LNCaP clone FGC (cell line): ENCODE measurements at regions not wholly inside any gene's neighbourhood (a gene's known extent, or its start where the extent isn't known, plus 50 kb on each side); places are given as distances from the start of the nearest gene placed in this dataset.

ENCODE experiments used
- DNase-seq: peaks from one replicate; pipeline ENCODE4 v3.0.0-alpha.2; 2011; ENCODE audit warnings: low read depth
- H3K4me3 ChIP-seq: 2 replicates; pipeline ENCODE4 v1.5.1; 2011; ENCODE audit warnings: mild to moderate bottlenecking, low read depth, low read length, control low read depth
- CTCF ChIP-seq: IDR thresholded peaks from 2 replicates; pipeline ENCODE4 v1.5.1; 2012; ENCODE audit warnings: mild to moderate bottlenecking; ENCODE audit not compliant: control insufficient read depth, insufficient read depth; ENCODE audit errors: extremely low read depth

GRCh38 chr2:236954641-236955040 is 131.0 kb upstream of the COPS8 start:
- no peak overlapping the region for H3K4me3 ChIP-seq
- DNase-seq: no peak
- TF ChIP-seq CTCF: no peak

- DNase-seq: no peak
- H3K4me3 ChIP-seq: no peak overlapping the region
- no peak for TF ChIP-seq CTCF
These were observed 130.1 kb upstream of the COPS8 start for GRCh38 chr2:236955521-236956030.

DNA sequence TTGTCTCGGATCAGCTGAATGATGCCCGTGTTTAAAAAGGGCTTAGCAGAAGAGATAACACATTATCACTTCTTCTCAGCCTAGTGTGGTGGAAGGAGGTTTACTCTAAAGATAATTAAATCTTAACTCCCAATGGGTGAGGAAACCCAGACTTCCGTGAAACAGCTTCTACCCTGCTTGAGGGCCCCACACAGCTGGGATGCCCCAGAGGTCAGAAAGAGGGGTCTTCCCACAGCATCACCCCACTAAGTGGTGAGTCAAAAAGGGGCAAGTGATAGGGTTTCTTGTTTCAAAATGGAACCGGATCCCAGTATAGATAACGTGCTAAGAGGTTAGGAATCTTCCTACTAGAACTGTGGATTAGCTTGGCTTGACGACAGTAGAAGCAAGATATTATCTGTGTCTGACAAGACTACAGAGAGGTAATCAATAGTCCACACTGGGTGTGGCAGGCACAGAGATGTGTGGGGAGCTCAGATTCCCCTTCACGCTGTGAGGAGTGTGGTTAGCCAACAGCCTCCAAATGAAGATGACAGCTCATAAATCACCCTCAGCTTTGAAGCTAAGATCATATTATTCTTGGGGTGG is 129.6 kb upstream of the COPS8 start:
- DNase-seq: no peak
- no peak for TF ChIP-seq CTCF
- H3K4me3 ChIP-seq: no peak overlapping the region

- no peak for DNase-seq
- TF ChIP-seq CTCF: no peak
- no peak overlapping the region for H3K4me3 ChIP-seq
These were observed 129.0 kb upstream of the COPS8 start for GRCh38 chr2:236956641-236957040.

DNA sequence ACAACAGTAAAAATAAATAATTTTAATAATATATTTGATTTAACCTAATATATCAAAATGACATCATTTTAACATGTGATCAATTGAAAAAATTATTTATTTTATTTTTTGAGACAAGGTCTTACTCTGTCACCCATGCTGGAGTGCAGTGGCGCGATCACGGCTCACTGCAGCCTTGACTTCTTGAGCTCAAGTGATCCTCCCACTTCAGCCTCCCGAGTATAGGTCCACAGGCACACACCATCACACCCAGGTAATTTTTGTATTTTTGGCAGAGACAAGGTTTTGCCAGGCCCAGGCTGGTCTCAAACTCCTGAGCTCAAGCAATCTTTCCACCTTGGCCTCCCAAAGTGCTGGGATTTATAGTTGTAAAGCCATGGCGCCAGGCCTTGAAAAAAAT is 126.7 kb upstream of the COPS8 start:
- DNase-seq: no peak
- TF ChIP-seq CTCF: no peak
- no peak overlapping the region for H3K4me3 ChIP-seq

GRCh38 chr2:236959876-236960275 is 125.8 kb upstream of the COPS8 start:
- no peak for DNase-seq
- H3K4me3 ChIP-seq: no peak overlapping the region
- no peak for TF ChIP-seq CTCF

- no peak overlapping the region for H3K4me3 ChIP-seq
- no peak for TF ChIP-seq CTCF
- no peak for DNase-seq
These were observed 125.2 kb upstream of the COPS8 start for GRCh38 chr2:236960531-236960930.
